Smooth muscle cell (in vitro differentiated cells): ENCODE measurements at regions not wholly inside any gene's neighbourhood (a gene's known extent, or its start where the extent isn't known, plus 50 kb on each side); places are given as distances from the start of the nearest gene placed in this dataset.

Experiments used
- DNase-seq: peaks from one replicate; lab custom pipeline; 2025; ENCODE audit not compliant: unreplicated experiment; lab: John Stamatoyannopoulos, UW
- H2AFZ ChIP-seq: fragments of 200-600 bp; sonication (generic); 2 replicates; pipeline ENCODE4 v1.6.0; 2016; ENCODE audit warnings: antibody characterized with exemption, low read depth, mild to moderate bottlenecking
- H3F3A ChIP-seq: fragments of 200-600 bp; sonication (generic); 2 replicates; pipeline ENCODE4 v1.6.0; 2017; ENCODE audit warnings: antibody characterized with exemption, low read depth
- H3K27ac ChIP-seq: fragments of 200-600 bp; sonication (generic); 2 replicates; pipeline ENCODE4 v1.5.1; 2016; ENCODE audit warnings: low read depth, mild to moderate bottlenecking
- H3K27me3 ChIP-seq: fragments of 200-600 bp; sonication (generic); 2 replicates; pipeline ENCODE4 v1.6.1; 2016; ENCODE audit warnings: low read depth, mild to moderate bottlenecking
- H3K36me3 ChIP-seq: fragments of 200-600 bp; sonication (generic); 2 replicates; pipeline ENCODE4 v1.5.1; 2016; ENCODE audit warnings: low read depth
- H3K4me1 ChIP-seq: fragments of 200-600 bp; sonication (generic); 2 replicates; pipeline ENCODE4 v1.5.1; 2016; ENCODE audit warnings: low read depth
- H3K4me2 ChIP-seq: fragments of 200-600 bp; sonication (generic); 2 replicates; pipeline ENCODE4 v1.6.0; 2016; ENCODE audit warnings: mild to moderate bottlenecking
- H3K4me3 ChIP-seq: fragments of 200-600 bp; sonication (generic); 2 replicates; pipeline ENCODE4 v1.5.1; 2016; ENCODE audit warnings: mild to moderate bottlenecking
- H3K79me2 ChIP-seq: fragments of 200-600 bp; sonication (generic); 2 replicates; pipeline ENCODE4 v1.6.0; 2016; ENCODE audit warnings: low read depth, mild to moderate bottlenecking
- H3K9ac ChIP-seq: fragments of 200-600 bp; sonication (generic); 2 replicates; pipeline ENCODE4 v1.6.0; 2016; ENCODE audit warnings: low read depth
- H3K9me3 ChIP-seq: fragments of 200-600 bp; sonication (generic); replicated peaks from 2 replicates; pipeline ENCODE4 v1.5.1; 2016; ENCODE audit warnings: low read depth
- H4K20me1 ChIP-seq: fragments of 200-600 bp; sonication (generic); 2 replicates; pipeline ENCODE4 v1.6.0; 2016; ENCODE audit warnings: low read depth
- WGBS: methylation state at CpG from one replicate; pipeline ENCODE4 v1.1.7; 2016; ENCODE audit warnings: low lambda C conversion rate; 5-methylcytosine and 5-hydroxymethylcytosine counted together
- TF ChIP-seq, protein P1 (sequence below): fragments of 200-600 bp; sonication (generic); IDR thresholded peaks from 2 replicates; pipeline ENCODE4 v1.5.1; 2017; ENCODE audit warnings: borderline replicate concordance, mild to moderate bottlenecking, antibody characterized with exemption; ENCODE audit not compliant: insufficient read depth, poor library complexity, severe bottlenecking

DNA sequence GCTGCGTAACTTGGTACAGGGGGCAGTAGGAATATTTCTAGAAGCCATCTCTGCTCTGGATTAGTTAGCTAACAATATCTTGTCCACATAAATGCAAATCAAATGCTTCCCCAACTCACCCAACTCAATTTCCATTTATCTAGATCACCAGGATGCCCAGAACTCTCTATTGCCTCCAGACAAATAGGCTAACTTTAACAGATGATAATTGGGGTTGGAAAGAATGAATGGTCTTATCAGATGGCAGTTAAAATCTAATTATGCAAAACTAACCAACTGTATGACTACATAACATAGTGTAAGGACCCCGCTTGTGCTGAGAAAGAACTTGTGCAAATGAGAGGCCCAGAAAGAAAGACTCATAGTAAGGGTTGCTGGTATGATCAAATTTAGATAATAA, 1024.8 kb downstream of the PLA2G4A start:
- 95% methylated on average over 2 of the region's 2 CpGs for WGBS
- no peaks in the 10 kb centered on the region for H3K4me1 ChIP-seq
- no peaks in the 10 kb centered on the region for H4K20me1 ChIP-seq
- no peaks in the 10 kb centered on the region for H3K36me3 ChIP-seq
- H3F3A ChIP-seq = no peaks in the 10 kb centered on the region
- no peak overlapping the region for H3K4me3 ChIP-seq
- TF ChIP-seq, protein P1, sequence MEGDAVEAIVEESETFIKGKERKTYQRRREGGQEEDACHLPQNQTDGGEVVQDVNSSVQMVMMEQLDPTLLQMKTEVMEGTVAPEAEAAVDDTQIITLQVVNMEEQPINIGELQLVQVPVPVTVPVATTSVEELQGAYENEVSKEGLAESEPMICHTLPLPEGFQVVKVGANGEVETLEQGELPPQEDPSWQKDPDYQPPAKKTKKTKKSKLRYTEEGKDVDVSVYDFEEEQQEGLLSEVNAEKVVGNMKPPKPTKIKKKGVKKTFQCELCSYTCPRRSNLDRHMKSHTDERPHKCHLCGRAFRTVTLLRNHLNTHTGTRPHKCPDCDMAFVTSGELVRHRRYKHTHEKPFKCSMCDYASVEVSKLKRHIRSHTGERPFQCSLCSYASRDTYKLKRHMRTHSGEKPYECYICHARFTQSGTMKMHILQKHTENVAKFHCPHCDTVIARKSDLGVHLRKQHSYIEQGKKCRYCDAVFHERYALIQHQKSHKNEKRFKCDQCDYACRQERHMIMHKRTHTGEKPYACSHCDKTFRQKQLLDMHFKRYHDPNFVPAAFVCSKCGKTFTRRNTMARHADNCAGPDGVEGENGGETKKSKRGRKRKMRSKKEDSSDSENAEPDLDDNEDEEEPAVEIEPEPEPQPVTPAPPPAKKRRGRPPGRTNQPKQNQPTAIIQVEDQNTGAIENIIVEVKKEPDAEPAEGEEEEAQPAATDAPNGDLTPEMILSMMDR = no peak
- H3K9ac ChIP-seq = no peak overlapping the region
- H2AFZ ChIP-seq = no peak overlapping the region
- H3K9me3 ChIP-seq = no peaks in the 10 kb centered on the region
- H3K27ac ChIP-seq = no peak overlapping the region
- no peaks in the 10 kb centered on the region for H3K27me3 ChIP-seq
- H3K4me2 ChIP-seq = no peak overlapping the region
- no peak for DNase-seq
- no peaks in the 10 kb centered on the region for H3K79me2 ChIP-seq

DNA sequence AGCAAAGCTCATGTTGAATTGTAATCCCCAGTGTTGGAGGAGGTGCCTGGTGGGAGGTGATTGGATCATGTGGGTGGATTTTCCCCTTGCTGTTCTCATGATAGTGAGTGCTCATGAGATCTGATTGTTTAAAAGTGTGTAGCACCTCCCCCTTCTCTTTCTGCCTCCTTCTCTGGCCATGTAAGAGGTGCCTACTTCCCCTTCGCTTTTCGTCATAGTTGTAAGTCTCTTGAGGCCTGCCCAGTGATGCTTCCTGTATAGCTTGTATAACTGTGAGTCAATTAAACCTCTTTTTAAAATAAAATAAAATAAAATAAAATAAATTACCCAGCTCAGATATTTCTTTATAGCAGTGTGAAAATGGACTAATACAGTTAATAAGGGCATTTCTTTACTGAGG, 1025.7 kb downstream of the PLA2G4A start:
- no peak overlapping the region for H3K27ac ChIP-seq
- TF ChIP-seq, protein P1 = no peak
- H3K4me1 ChIP-seq = no peaks in the 10 kb centered on the region
- H2AFZ ChIP-seq = no peak overlapping the region
- no peak overlapping the region for H3K4me3 ChIP-seq
- WGBS = 95% methylated on average over 2 of the region's 2 CpGs
- H3K4me2 ChIP-seq = no peak overlapping the region
- H3K27me3 ChIP-seq = no peaks in the 10 kb centered on the region
- no peak for DNase-seq
- no peaks in the 10 kb centered on the region for H3F3A ChIP-seq
- H3K9me3 ChIP-seq = no peaks in the 10 kb centered on the region
- H4K20me1 ChIP-seq = no peaks in the 10 kb centered on the region
- H3K9ac ChIP-seq = no peak overlapping the region
- H3K79me2 ChIP-seq = no peaks in the 10 kb centered on the region
- no peaks in the 10 kb centered on the region for H3K36me3 ChIP-seq

DNA sequence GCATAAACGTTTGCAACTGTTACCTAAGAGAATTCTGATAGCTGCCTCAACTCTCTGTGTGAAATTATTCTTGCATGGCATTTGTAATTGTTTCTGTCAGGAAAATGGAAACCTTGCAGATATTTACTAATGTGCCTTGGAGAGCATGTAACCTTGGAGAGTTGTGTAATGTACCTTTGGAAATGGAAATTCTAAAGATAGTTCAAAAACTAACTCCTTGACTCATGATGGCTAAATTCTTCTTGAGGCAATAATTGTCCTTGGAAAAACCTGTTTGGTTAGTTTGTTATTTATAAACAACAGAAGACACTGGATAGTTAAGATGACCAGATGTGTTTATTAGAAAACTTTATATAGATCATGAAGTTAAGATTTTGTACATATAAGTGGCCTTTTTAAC, 1033.8 kb downstream of the PLA2G4A start:
- H3K4me2 ChIP-seq = no peak overlapping the region

DNA sequence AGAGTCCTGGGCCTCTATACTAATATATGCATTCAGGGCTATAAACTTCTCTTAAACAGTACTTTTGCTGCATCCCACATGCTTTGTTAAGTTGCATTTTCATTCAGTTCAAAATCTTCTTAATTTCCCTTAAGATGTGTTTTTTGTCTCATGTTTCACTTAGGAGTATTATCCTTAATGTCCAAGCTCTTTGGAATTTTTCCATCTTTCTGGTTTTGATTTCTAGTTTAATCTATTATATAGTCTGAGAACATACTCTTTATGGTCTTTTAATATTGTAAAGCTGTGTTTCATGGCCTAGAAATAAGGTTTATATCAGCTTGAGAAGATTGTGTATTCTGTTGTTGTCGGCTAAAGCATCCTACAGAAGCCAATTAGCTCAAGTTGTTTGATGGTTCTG, 1041.8 kb downstream of the PLA2G4A start:
- Histone ChIP-seq H3K36me3 (no peaks in the 10 kb centered on the region), H3K79me2 (no peaks in the 10 kb centered on the region), H3K4me1 (peaks cover 10% of the 10 kb centered on the region), H3F3A (no peaks in the 10 kb centered on the region), H3K4me2 (no peak overlapping the region), H3K27ac (no peak overlapping the region), H3K9ac (no peak overlapping the region), H3K4me3 (no peak overlapping the region), H3K27me3 (no peaks in the 10 kb centered on the region), H2AFZ (peak overlapping the region; percentile 71), H4K20me1 (no peaks in the 10 kb centered on the region), H3K9me3 (no peaks in the 10 kb centered on the region)
- DNase-seq = no peak
- TF ChIP-seq, protein P1 = no peak
- 87% methylated on average over 1 of the region's 1 CpG for WGBS

More for the DNA sequence above, 1033.8 kb downstream of the PLA2G4A start:
- Histone ChIP-seq H3K9me3 (no peaks in the 10 kb centered on the region), H3K27ac (no peak overlapping the region), H4K20me1 (no peaks in the 10 kb centered on the region), H3K9ac (no peak overlapping the region), H3K36me3 (no peaks in the 10 kb centered on the region), H3F3A (no peaks in the 10 kb centered on the region), H3K4me3 (no peak overlapping the region), H3K27me3 (no peaks in the 10 kb centered on the region), H3K79me2 (no peaks in the 10 kb centered on the region), H2AFZ (no peak overlapping the region), H3K4me1 (no peaks in the 10 kb centered on the region)
- TF ChIP-seq, protein P1 = no peak
- no peak for DNase-seq
- 61% methylated on average over 1 of the region's 1 CpG for WGBS
